ENCODE measurements at regions not wholly inside any gene's neighbourhood (a gene's known extent, or its start where the extent isn't known, plus 50 kb on each side); places are given as distances from the start of the nearest gene placed in this dataset.

DNA sequence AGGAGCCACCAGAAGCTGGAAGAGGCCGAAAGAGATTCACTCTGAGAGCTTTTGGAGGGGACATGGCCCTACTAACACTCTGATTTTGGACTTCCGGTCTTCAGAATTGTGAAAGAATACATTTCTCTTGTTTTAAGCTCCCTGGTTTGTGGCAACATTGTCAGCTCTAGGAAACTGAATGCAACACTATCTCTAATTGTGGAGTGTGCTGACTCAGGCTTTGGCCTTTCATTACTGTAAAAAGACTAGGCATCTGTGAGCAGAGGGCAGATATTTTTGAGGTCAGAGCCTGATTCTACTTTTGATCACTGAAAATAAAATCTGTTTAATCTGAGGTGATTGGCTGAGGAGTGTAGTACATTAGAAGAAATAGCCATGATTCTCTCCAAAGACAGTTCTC lies 185.4 kb upstream of the FAM98A start:
- Mint-ChIP-seq H3K27me3 (peaks cover 2% of the 10 kb centered on the region), H3K4me1 (no peaks in the 10 kb centered on the region), H3K27ac (no peak overlapping the region), H3K4me3 (no peak overlapping the region), H3K36me3 (ENCODE audit: low read depth) (no peaks in the 10 kb centered on the region), H3K9me3 (no peaks in the 10 kb centered on the region)
- POLR2A ChIA-PET, result no interaction called here
- DNase-seq, result no peak
- CTCF ChIA-PET, result no interaction called here

GRCh38 chr2:33782395-33783230 lies 183.5 kb upstream of the FAM98A start:
- ChIA-PET POLR2A (no interaction called here), CTCF (no interaction called here)
- Mint-ChIP-seq H3K27ac (no peak overlapping the region), H3K36me3 (ENCODE audit: low read depth) (no peaks in the 10 kb centered on the region), H3K4me1 (no peaks in the 10 kb centered on the region), H3K4me3 (no peak overlapping the region), H3K27me3 (peaks cover 2% of the 10 kb centered on the region), H3K9me3 (no peaks in the 10 kb centered on the region)
- no peak for DNase-seq

DNA sequence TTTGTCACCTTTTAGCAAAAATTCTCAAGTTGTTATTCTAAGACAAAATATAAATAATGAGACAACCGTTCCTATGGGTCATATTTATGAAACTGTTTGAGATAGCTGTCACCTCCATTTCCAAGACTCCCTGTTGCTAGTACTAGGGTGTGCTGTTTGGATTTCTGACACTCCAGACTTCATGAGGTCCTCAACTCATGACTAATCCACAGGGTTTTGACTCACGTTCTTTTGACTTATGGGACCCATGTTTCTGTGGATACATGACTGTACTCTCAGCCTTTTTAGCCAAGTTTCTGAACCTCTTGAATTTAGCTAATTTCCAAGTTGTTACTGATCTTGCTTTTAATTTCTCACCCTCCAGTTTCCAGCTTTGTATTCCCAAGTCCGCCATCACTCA lies 178.7 kb upstream of the FAM98A start:
- peaks cover 2% of the 10 kb centered on the region for H3K9me3 Mint-ChIP-seq
- H3K36me3 Mint-ChIP-seq (ENCODE audit: low read depth), result no peaks in the 10 kb centered on the region
- no peaks in the 10 kb centered on the region for H3K4me1 Mint-ChIP-seq
- DNase-seq, result no peak
- H3K27ac Mint-ChIP-seq, result no peak overlapping the region
- POLR2A ChIA-PET, result no interaction called here
- no peaks in the 10 kb centered on the region for H3K27me3 Mint-ChIP-seq
- CTCF ChIA-PET, result no interaction called here
- H3K4me3 Mint-ChIP-seq, result no peak overlapping the region

- Mint-ChIP-seq H3K4me1 (no peaks in the 10 kb centered on the region), H3K27me3 (no peaks in the 10 kb centered on the region), H3K4me3 (no peak overlapping the region), H3K9me3 (peaks cover 2% of the 10 kb centered on the region), H3K36me3 (ENCODE audit: low read depth) (no peaks in the 10 kb centered on the region), H3K27ac (no peak overlapping the region)
- ChIA-PET POLR2A (no interaction called here), CTCF (no interaction called here)
- no peak for DNase-seq
Measured at GRCh38 chr2:33775306-33775705, 176.2 kb upstream of the FAM98A start.

DNA sequence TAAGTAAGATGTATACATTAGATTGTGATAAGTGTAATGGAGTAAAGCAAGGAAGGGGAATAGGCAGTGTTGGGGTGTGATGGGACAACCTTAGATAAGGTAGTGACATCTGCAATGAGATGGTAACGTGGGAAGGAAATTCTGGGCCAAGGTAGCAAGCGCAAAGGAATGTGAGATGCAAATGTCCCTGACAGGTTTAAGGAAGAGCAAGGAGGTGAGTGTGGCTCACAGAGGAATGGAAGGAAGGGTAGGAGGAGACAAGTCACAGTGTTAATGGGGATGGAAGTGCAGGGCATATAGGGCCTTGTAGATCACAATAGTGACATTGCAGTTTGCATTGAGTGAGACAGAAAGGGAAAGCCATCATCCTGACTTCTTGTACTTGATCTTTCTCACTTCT lies 170.9 kb upstream of the FAM98A start:
- H3K4me1 Mint-ChIP-seq, result no peaks in the 10 kb centered on the region
- ChIA-PET CTCF (no interaction called here), POLR2A (no interaction called here)
- no peaks in the 10 kb centered on the region for H3K9me3 Mint-ChIP-seq
- no peak for DNase-seq
- no peak overlapping the region for H3K27ac Mint-ChIP-seq
- H3K27me3 Mint-ChIP-seq, result no peaks in the 10 kb centered on the region
- H3K4me3 Mint-ChIP-seq, result no peak overlapping the region
- no peaks in the 10 kb centered on the region for H3K36me3 Mint-ChIP-seq (ENCODE audit: low read depth)

DNA sequence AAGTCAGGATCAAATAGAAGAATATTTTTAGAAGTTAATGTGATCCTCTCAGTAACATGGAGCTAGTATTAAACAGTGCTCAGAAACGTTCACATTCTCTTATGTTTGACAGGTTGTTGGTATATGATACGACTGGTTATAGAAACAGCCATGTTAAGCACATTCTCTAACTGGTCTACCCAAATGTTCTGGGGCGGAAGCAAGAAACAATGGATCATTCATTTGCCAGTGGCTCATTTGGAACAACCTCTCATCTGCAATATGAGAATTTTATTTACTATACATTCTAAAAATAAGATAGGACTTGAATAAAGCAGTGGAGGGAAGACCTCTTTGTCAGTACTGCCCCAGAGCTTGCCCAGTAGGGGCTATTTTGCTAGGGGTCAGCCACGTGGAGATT lies 167.1 kb upstream of the FAM98A start:
- Mint-ChIP-seq H3K9me3 (no peaks in the 10 kb centered on the region), H3K27me3 (no peaks in the 10 kb centered on the region), H3K4me1 (no peaks in the 10 kb centered on the region), H3K4me3 (no peak overlapping the region), H3K36me3 (ENCODE audit: low read depth) (no peaks in the 10 kb centered on the region), H3K27ac (no peak overlapping the region)
- CTCF ChIA-PET, result no interaction called here
- no peak for DNase-seq
- POLR2A ChIA-PET, result no interaction called here

DNA sequence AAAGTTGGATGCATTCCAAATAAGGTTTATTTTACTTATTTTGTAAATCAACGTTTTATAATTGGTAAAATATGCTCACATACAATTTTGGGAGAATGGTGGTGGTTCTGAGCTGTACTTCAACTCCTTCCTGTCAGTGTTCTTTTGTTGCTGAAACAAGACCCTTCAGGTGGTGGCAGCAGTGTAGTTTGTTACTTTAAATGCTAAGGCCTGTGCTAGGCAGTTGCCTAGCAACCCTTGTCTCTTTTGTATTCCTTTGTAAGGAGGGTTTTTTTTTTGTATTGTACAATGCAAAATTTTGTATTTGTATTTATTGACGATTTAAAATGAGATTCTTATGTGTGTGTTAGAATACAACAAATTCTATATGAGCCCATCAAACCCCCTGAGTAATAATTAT lies 166.0 kb upstream of the FAM98A start:
- H3K4me1 Mint-ChIP-seq, result no peaks in the 10 kb centered on the region
- H3K27ac Mint-ChIP-seq, result no peak overlapping the region
- no peaks in the 10 kb centered on the region for H3K9me3 Mint-ChIP-seq
- H3K36me3 Mint-ChIP-seq (ENCODE audit: low read depth), result no peaks in the 10 kb centered on the region
- ChIA-PET CTCF (no interaction called here), POLR2A (no interaction called here)
- no peaks in the 10 kb centered on the region for H3K27me3 Mint-ChIP-seq
- H3K4me3 Mint-ChIP-seq, result no peak overlapping the region
- DNase-seq, result no peak

GRCh38 chr2:33764551-33764950 lies 165.5 kb upstream of the FAM98A start:
- H3K27me3 Mint-ChIP-seq, result no peaks in the 10 kb centered on the region
- ChIA-PET CTCF (no interaction called here), POLR2A (no interaction called here)
- no peaks in the 10 kb centered on the region for H3K4me1 Mint-ChIP-seq
- H3K4me3 Mint-ChIP-seq, result no peak overlapping the region
- H3K36me3 Mint-ChIP-seq (ENCODE audit: low read depth), result no peaks in the 10 kb centered on the region
- no peaks in the 10 kb centered on the region for H3K9me3 Mint-ChIP-seq
- no peak overlapping the region for H3K27ac Mint-ChIP-seq
- no peak for DNase-seq

- peaks cover 3% of the 10 kb centered on the region for H3K9me3 Mint-ChIP-seq
- ChIA-PET CTCF (interaction anchor here (1.2 kb wide), 1 partner anchor 9 kb away, joined by 3 read pairs; no protein-coding TSS in a partner anchor), POLR2A (interaction anchor here (0.6 kb wide), 1 partner anchor 58 kb away, joined by 3 read pairs; no protein-coding TSS in a partner anchor)
- H3K4me3 Mint-ChIP-seq, result no peak overlapping the region
- no peak overlapping the region for H3K27ac Mint-ChIP-seq
- no peaks in the 10 kb centered on the region for H3K36me3 Mint-ChIP-seq (ENCODE audit: low read depth)
- no peak for DNase-seq
- no peaks in the 10 kb centered on the region for H3K4me1 Mint-ChIP-seq
- H3K27me3 Mint-ChIP-seq, result no peaks in the 10 kb centered on the region
Measured at GRCh38 chr2:33763671-33764310, 164.7 kb upstream of the FAM98A start.

DNA sequence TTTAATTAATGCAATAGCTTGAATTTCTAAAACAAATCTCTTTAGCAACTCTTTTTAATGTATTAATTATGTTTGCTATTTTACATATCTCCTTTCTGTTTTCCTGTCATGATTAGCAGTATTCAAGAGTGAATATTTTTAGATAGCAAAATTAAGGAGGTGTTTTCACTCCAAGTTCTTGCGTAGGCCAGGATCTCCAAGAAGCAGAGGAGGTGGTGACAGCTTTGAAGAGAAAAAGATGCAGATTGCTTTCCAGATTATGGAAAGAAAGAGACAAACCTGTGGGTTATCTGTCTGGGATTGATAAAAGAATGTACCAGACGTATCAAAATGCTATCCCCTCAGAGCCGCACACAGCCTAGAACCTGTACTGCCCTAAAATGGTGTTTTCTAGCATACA lies 163.5 kb upstream of the FAM98A start:
- no peak overlapping the region for H3K27ac Mint-ChIP-seq
- no peaks in the 10 kb centered on the region for H3K27me3 Mint-ChIP-seq
- no peaks in the 10 kb centered on the region for H3K36me3 Mint-ChIP-seq (ENCODE audit: low read depth)
- ChIA-PET POLR2A (no interaction called here), CTCF (interaction anchor here (1.2 kb wide), 1 partner anchor 8 kb away, joined by 3 read pairs; no protein-coding TSS in a partner anchor)
- peaks cover 3% of the 10 kb centered on the region for H3K9me3 Mint-ChIP-seq
- DNase-seq, result no peak
- H3K4me1 Mint-ChIP-seq, result no peaks in the 10 kb centered on the region
- H3K4me3 Mint-ChIP-seq, result no peak overlapping the region

DNA sequence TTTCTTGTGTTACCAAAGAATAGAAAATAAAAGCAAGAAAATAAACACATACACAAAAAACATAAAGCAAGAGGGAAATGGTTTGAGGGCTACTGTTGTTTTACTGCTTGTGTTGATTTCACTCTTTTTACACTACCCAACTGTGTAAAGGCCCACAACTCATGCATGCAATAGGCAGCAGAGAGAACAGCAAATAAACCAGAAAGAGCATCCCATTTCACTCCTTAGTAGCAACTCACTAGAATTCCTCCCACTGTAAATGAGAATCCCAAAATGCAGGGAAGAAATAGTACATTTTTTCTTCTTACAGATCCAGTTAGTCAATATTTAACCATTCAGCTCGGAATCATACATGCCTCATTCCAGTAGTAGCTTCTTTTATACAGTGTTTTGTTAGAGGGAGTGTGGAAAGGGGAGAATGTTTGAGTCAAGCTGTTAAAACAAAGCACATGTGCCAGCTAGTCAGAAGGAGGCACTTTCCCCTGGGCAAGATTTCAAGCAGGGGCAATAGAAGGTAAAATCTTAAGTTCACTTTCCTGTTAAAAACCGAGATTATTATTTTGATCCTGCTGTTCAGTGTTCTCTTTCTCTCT lies 147.2 kb upstream of the FAM98A start:
- Mint-ChIP-seq H3K27me3 (no peaks in the 10 kb centered on the region), H3K4me1 (no peaks in the 10 kb centered on the region), H3K27ac (no peak overlapping the region), H3K4me3 (no peak overlapping the region), H3K9me3 (peaks cover 3% of the 10 kb centered on the region), H3K36me3 (ENCODE audit: low read depth) (no peaks in the 10 kb centered on the region)
- no peak for DNase-seq
- POLR2A ChIA-PET, result no interaction called here
- CTCF ChIA-PET, result no interaction called here

DNA sequence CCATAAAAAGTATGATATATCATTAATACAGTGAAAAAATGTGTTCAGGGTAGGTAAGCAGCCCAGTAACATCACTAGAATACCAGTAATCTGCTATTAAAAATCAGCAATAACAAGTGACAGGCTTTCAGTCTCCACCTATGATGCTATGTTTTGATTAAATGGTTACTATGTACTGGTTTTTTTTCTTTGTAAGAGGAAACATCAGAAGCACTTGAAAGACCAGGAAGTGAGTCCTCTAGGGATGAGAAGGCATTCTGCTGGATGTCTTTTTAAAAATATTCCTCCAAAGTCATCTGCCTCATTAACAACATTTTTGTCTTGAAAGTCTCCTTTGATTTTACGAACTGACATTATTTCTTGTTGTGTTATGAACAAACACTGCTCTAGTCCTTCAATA lies 136.0 kb upstream of the FAM98A start:
- Mint-ChIP-seq H3K36me3 (ENCODE audit: low read depth) (no peaks in the 10 kb centered on the region), H3K27ac (no peak overlapping the region), H3K27me3 (no peaks in the 10 kb centered on the region), H3K4me3 (no peak overlapping the region), H3K9me3 (no peaks in the 10 kb centered on the region), H3K4me1 (no peaks in the 10 kb centered on the region)
- ChIA-PET POLR2A (no interaction called here), CTCF (no interaction called here)
- DNase-seq, result no peak

- Mint-ChIP-seq H3K4me1 (no peaks in the 10 kb centered on the region), H3K9me3 (no peaks in the 10 kb centered on the region), H3K27ac (no peak overlapping the region), H3K27me3 (no peaks in the 10 kb centered on the region), H3K4me3 (no peak overlapping the region), H3K36me3 (ENCODE audit: low read depth) (no peaks in the 10 kb centered on the region)
- no peak for DNase-seq
- ChIA-PET POLR2A (no interaction called here), CTCF (no interaction called here)
Measured at GRCh38 chr2:33730804-33731203, 131.7 kb upstream of the FAM98A start.

- ChIA-PET POLR2A (no interaction called here), CTCF (no interaction called here)
- Mint-ChIP-seq H3K9me3 (no peaks in the 10 kb centered on the region), H3K4me3 (no peak overlapping the region), H3K4me1 (no peaks in the 10 kb centered on the region), H3K36me3 (ENCODE audit: low read depth) (no peaks in the 10 kb centered on the region), H3K27ac (no peak overlapping the region), H3K27me3 (no peaks in the 10 kb centered on the region)
- DNase-seq, result no peak
Measured at GRCh38 chr2:33730193-33730592, 131.1 kb upstream of the FAM98A start.

All from activated CD4-positive, alpha-beta T cell treated with anti-CD3 and anti-CD28 coated beads, Interleukin-2, amount 10 ng/mL, durations not matched to agents 7 days and 5 days (primary cell).